ENCODE measurements at regions not wholly inside any gene's neighbourhood (a gene's known extent, or its start where the extent isn't known, plus 50 kb on each side); places are given as distances from the start of the nearest gene placed in this dataset.
A peak's percentile ranks its signal among the peaks of the same experiment; 100 is the strongest.
"Not testable (repeated sequence)": the region's sequence is repeated elsewhere in the genome, so short reads cannot be mapped to it uniquely, and the experiment has no call there.

DNA sequence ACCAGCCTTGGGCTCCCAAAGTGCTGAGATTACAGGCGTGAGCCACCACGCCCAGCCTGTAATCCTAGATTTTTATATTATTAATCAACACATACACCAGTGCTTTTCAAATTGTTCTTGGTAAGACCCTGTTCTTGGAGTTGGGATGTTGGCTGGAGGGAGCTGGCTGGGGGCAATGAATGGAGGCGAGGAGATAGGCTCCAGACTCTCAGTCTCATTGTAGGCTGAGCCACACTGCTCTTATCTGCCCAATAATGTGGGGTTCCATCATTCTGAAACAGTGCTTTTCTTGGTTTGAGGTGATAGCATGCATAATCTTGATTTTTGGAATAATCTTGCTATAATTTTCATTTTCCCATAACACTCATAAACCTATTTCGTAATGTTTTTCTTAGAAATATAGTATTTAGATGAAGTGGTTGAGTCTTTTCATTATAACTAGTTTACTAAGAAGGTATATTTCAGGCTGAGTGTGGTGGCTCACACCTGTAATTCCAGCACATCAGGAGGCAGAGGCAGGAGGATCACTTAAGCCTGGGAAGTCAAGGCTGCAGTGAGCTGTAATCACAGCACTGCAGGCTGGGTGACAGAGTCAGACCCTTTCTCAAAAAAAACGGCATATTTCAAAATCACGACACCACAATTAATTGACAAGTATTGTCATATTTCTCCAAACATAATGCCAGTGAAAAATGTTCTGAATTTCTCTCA, 65.1 kb upstream of the LYZL2 start:
- no peak overlapping the region for H3K4me3 ChIP-seq (ENCODE audit: low read depth, low read length)
- TF ChIP-seq, protein P1, sequence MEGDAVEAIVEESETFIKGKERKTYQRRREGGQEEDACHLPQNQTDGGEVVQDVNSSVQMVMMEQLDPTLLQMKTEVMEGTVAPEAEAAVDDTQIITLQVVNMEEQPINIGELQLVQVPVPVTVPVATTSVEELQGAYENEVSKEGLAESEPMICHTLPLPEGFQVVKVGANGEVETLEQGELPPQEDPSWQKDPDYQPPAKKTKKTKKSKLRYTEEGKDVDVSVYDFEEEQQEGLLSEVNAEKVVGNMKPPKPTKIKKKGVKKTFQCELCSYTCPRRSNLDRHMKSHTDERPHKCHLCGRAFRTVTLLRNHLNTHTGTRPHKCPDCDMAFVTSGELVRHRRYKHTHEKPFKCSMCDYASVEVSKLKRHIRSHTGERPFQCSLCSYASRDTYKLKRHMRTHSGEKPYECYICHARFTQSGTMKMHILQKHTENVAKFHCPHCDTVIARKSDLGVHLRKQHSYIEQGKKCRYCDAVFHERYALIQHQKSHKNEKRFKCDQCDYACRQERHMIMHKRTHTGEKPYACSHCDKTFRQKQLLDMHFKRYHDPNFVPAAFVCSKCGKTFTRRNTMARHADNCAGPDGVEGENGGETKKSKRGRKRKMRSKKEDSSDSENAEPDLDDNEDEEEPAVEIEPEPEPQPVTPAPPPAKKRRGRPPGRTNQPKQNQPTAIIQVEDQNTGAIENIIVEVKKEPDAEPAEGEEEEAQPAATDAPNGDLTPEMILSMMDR (IDR thresholded peaks at IDR 0.05; ENCODE audit: insufficient read depth, low read length) = no peak
- no peak for DNase-seq (ENCODE audit: low read depth)

DNA sequence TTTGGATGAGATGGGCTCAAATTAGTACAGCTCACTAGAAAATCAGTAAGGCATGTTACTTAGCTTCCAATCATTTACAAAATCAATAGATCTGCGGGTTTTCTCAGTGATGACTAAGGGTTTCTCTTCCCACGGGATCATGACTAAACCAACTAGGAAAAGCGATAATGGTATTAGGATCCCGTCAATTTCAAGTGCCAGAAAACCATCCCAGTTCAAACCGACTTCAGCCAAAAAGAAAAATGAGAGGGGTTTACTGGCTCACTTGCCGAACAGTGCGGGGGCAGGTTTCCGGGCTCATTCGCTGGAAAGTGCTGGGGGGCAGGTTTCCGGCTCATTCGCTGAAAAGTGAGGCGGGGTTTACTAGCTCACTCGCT, 62.1 kb upstream of the LYZL2 start:
- H3K4me3 ChIP-seq (ENCODE audit: low read depth, low read length) = no peak overlapping the region
- TF ChIP-seq, protein P1 (IDR thresholded peaks at IDR 0.05; ENCODE audit: insufficient read depth, low read length) = no peak
- peak; percentile 76 for DNase-seq (ENCODE audit: low read depth)

DNA sequence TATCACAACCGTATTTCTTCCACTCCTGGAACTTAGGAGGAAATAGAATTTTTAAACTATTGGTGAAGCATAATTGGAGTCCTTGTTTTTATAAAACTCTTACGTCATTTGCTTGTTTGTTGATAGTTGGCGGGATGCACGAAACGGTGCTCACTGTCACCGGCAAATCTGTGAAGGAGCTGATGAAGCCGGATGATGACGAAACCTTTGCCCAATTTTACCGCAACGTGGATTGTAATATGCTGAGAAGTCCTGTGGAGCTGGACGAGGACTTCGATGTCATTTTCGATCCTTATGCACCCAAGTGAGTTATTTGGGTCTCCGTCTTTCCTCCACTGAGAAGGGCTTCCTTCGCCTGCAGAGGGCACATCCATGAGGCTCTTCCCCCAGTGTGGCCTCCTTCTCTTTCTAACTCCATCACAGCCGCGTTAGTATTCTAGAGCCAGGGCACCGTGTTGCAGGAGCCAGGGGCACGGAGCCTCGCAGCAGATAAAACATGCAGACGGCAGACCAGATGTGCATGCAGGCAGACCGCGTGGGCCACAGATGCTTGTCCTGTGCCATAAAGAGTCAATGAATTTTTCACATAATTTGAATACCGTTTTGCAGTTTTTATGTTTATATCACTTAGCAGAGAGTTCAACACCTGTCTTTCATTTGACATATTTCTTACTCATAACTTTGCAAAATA, 61.5 kb upstream of the LYZL2 start:
- not testable (repeated sequence) for H3K4me3 ChIP-seq (ENCODE audit: low read depth, low read length); DNase-seq (ENCODE audit: low read depth)

DNA sequence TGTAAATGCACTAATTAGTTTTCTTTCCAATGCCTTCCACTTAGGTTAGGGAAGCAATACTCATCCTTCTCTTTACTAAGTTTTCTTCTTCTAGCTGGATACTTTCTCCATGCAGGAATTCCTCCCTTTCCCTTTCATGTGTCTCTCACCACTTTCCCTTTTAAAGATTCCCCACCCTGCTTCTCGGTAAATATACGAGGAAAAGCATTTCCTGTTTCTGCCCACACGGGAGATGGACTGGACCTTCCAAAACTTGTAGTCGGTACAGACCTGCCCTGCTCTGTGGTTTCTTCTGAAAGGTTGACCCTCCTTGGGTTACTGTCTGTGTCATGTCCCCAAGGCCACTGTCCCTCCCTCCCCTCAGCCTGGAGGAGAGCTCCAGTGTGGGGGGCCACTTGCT, 58.9 kb upstream of the LYZL2 start:
- no peak for DNase-seq (ENCODE audit: low read depth)
- H3K4me3 ChIP-seq (ENCODE audit: low read depth, low read length) = no peak overlapping the region
- TF ChIP-seq, protein P1 (IDR thresholded peaks at IDR 0.05; ENCODE audit: insufficient read depth, low read length) = no peak

DNA sequence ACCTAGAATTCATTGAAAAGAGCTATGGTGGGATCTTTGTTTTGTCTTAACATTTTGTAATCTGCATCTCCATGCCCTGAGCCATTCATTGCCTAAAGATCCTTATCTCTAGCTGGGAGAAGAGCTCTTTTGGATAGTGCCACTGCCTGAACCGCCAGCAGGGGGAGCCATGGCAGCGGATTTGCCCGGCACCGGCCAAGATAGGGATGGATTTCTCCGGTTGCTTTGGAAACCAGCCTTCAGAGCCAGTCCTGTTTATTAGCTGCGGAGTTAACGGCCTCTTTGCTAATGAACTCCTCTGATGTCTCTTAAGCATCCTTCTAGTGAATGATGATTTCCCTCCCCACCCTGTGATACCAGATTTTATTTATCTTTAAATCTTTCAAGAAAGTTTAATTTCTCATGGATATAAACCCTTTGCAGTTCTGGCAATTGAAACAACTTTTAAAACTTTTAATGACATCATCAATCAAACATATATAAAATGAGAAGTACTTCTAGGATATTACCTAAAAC, 58.2 kb upstream of the LYZL2 start:
- TF ChIP-seq, protein P1 (IDR thresholded peaks at IDR 0.05; ENCODE audit: insufficient read depth, low read length) = peak; percentile 96
- H3K4me3 ChIP-seq (ENCODE audit: low read depth, low read length) = no peak overlapping the region
- peak; percentile 75 for DNase-seq (ENCODE audit: low read depth)

DNA sequence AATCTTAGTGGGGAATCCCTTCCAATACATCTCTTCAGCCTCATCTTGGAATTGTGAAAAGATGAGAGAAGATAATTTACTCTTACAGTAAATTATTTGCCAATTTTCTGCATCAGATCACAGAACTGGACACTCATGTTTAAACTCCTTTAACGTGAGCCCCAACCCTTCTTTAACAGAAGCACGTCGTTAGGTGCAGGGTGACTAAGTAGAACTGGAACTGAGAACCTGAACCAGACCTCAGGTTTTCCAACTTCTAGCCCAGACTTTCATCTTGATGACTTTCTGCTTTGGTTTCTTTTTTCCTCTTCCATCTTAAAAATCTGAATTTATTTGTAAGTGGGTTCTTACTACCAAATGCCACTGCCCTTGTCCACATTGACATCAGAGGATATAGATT, 57.2 kb upstream of the LYZL2 start:
- no peak overlapping the region for H3K4me3 ChIP-seq (ENCODE audit: low read depth, low read length)
- DNase-seq (ENCODE audit: low read depth) = no peak
- TF ChIP-seq, protein P1 (IDR thresholded peaks at IDR 0.05; ENCODE audit: insufficient read depth, low read length) = no peak

DNA sequence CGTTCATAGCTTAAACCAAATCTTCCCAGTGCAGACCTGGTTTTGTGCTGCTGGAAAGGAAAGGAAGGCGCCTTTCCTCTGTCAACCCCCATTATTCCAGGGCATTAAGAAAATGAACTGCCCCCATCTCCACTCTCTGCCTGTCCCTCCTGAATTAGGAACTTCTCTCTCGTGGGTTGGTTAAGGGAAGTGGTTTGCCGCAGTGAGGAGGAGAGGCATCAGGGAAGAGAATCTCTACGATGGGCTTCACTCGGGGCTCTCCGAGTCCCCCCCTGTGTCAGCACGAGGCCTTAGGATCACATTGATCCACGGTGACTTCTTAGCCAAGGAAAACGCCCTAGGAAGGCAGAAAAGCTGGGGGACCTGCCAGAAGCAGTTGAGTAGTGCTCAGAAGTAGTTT, 53.9 kb upstream of the LYZL2 start:
- TF ChIP-seq, protein P1 (IDR thresholded peaks at IDR 0.05; ENCODE audit: insufficient read depth, low read length) = no peak

DNA sequence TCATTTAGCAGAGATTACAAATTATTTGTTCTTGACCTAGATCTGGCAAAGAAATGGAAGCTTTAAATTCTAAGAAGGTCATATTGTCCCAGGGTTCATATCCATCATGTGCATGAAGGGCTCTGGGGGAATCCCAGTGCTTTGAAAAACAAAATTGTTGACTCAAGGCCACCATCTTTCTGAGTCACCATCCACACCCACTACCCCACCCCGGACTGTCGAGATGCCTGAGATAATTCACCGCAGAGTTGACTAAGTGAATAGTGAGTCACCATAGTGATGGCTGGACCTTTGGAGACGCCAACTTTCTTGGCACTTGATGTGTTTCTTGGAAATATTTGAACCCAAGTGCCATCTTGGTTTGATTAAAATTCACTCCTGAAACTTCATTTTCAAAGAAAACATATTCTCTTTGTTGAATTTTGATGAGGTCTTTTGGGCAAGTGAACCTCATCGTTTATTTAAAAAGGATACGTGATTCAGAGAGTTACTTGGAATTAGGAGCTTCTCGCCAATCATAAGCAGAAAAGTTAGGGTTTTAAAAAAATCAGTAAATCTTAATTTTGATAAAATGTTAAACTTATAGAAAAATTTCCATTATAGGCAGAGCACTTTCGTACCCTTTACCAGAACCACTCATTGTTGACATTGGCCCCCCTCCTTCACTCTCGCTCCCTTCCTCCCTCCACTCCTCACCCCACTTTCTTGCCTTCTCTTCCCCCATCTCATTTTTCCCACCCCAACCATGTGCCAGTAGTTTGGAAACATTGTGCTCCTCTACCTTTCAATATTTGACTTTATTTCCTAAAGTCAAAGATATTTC, 53.0 kb upstream of the LYZL2 start:
- H3K4me3 ChIP-seq (ENCODE audit: low read depth, low read length) = not testable (repeated sequence)
- peak; percentile 99 for DNase-seq (ENCODE audit: low read depth)

More for the DNA sequence above, 53.9 kb upstream of the LYZL2 start:
- no peak overlapping the region for H3K4me3 ChIP-seq (ENCODE audit: low read depth, low read length)
- no peak for DNase-seq (ENCODE audit: low read depth)
